ENCODE measurements at regions not wholly inside any gene's neighbourhood (a gene's known extent, or its start where the extent isn't known, plus 50 kb on each side); places are given as distances from the start of the nearest gene placed in this dataset.

DNA sequence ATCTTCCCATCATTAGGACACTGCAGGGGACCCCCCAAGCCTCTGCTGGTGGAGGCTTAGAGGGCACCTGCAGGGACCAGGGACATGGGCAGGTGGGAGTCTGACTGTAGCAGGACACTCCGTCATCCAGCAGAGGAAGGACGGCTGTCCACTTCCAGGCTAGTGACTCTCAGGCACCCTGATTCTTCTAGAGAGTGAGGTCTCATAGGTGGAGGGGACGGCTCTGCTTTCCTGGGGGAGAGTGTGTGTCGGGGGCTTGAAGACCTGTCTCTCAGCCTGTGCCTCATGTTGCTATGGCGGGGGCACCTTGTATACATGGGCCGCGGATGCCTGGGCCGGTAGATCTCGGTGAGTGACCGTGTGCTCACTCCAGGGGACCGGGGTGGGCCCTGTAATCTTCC lies 1116.6 kb downstream of the BRD1 start:
- TF ChIP-seq POLR2A (IDR thresholded peaks at IDR 0.05), result no peak
- no peak for TF ChIP-seq EP300 (IDR thresholded peaks at IDR 0.05)

Data from tibial nerve (tissue), 3 donors.